GM19463 (cell line): ENCODE measurements at regions not wholly inside any gene's neighbourhood (a gene's known extent, or its start where the extent isn't known, plus 50 kb on each side); places are given as distances from the start of the nearest gene placed in this dataset.

Source experiments
- ATAC-seq: cut with Tn5 transposase; IDR thresholded peaks from one replicate; pipeline ENCODE4 v1.9.1; 2021; ENCODE audit warnings: mild to moderate bottlenecking, moderate library complexity; ENCODE audit not compliant: unreplicated experiment

DNA sequence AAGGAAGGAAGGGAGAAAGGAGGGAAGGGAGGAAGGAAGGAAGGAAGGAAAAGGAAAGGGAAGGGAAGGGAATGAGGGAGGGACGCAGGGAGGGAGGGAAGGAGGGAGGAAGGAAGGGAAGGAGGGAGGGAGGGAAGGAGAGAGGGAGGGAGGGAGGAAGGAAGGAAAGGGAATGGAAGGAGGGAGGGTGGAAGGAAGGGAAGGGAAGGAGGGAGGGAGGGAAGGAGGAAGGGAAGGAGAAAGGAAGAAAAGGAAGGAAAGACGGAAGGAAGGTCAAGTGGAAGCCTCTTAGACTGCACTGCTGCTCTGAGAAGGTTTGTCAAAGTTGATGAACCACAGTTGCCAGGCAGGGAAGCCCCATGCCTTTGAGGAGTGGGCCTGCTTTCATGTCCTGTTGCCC lies 324.3 kb upstream of the ZFP64 start:
- ATAC-seq, result no peak

DNA sequence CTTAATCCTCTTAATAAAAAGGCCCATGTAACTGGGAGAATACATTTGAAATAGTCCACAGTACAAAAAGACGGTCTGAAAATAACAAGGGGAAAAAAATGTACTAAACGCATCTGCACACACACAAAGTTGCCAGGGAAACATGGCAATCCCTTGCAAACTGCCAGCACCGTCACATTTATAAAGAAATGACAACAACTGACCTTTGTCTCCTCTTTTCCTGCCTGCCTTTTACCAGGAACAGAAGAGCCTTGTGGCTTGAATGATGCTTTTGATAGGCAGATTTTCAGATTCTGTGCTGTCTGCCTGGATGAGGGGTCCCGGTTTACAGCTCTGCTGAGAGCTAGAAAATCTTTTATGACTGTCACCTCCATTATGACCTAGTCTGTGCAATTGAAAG lies 308.6 kb upstream of the ZFP64 start:
- no peak for ATAC-seq

- ATAC-seq, result no peak
Measured at GRCh38 chr20:52497731-52498130, 306.2 kb upstream of the ZFP64 start.

GRCh38 chr20:52496191-52496590 lies 304.6 kb upstream of the ZFP64 start:
- no peak for ATAC-seq

- no peak for ATAC-seq
Measured at GRCh38 chr20:52494244-52494643, 302.7 kb upstream of the ZFP64 start.

GRCh38 chr20:52493171-52493721 lies 301.7 kb upstream of the ZFP64 start:
- ATAC-seq, result no peak

GRCh38 chr20:52490711-52491430 lies 299.3 kb upstream of the ZFP64 start:
- ATAC-seq, result no peak

DNA sequence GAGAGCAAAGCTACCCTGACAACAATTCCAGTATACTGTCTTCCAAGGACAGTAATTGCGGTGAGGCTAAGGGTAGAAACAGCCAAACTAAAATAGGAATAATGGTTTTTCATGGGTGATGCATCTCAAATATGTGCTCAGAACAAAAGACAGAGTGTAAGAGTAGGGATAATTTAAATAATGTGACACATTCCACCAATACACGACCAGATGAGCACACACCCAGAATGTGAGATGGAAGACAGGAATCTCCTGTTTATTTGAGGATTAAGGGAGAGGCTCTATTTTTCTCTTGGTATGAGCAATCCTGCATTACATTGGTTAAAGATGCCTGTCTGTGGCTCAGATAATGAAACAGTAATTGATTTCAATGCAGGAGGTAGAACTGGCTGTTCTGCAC lies 292.9 kb upstream of the ZFP64 start:
- ATAC-seq, result no peak

GRCh38 chr20:52483382-52483781 lies 291.8 kb upstream of the ZFP64 start:
- no peak for ATAC-seq

GRCh38 chr20:52482044-52482443 lies 290.5 kb upstream of the ZFP64 start:
- no peak for ATAC-seq

GRCh38 chr20:52481443-52481842 lies 289.9 kb upstream of the ZFP64 start:
- no peak for ATAC-seq

DNA sequence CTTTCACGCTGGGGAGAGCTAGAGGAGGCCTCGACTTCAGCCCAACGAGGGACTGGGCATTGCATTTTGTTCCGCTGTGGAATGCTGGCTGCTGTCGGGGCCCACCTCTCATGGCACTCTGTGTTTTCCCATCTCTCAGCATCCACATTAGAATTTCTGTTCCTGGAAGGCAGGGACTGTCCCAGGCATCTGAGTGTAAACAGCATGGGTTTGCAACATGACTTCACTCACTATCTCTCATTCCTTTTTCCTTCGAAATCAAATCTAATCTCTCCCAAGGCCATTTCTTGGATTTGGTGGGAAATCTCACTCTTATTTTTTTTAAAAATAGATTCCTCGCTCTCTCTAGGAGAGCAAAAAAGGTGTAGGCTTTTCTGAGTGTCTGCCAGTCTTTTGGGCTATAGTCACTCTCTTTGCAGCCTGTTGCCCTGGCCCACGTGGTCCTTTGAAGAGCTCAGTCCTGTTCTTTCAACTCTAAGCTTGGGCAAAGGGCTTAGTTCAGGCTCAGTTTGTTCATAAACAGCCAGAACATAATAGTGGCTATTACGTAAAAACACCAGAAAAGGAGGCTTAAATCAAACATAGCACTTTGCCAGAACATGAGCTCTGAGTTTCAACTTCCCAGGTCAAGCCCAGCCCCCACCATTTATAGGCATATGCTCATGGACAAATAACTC lies 284.6 kb upstream of the ZFP64 start:
- no peak for ATAC-seq

GRCh38 chr20:52473186-52473585 lies 281.6 kb upstream of the ZFP64 start:
- ATAC-seq, result no peak

- ATAC-seq, result no peak
Measured at GRCh38 chr20:52470561-52470960, 279.0 kb upstream of the ZFP64 start.

DNA sequence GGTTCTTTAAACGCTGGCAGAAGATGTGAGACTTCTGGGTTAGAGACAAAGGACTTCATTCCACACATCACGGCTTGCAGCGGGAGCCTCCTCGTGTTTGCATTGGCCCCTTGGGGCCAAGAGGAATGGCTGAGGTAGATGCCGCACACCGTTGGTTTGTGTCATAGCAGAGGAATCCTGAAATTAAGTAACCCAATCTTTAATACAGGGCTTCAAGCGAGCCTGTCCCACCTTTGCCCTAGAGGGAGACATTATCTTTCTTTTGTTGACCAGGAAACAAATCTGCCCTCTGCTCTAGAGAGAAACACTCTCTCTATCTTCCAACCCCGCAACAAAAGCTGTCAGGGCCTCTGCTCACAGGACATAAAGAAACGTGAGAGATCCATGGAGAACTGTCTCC lies 277.5 kb upstream of the ZFP64 start:
- ATAC-seq, result no peak

DNA sequence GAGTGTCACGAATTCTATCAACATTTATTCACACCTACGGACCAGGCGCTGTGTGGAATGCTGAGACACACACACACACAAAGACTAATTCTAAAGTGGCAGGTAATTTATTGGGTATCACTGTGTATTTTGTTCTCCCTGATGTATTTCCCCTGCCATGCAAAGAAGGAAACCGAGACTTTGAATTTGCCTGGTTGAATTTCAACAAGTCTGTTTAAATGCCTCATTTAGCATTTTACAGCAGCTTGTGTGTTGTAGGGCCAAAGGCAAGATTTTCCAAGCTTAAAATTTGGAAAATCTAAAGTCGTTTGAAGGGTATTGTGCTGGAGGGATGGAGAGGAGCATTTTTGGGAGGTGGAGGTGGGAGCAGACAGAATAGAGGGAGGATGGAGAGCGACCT lies 274.4 kb upstream of the ZFP64 start:
- ATAC-seq, result no peak

DNA sequence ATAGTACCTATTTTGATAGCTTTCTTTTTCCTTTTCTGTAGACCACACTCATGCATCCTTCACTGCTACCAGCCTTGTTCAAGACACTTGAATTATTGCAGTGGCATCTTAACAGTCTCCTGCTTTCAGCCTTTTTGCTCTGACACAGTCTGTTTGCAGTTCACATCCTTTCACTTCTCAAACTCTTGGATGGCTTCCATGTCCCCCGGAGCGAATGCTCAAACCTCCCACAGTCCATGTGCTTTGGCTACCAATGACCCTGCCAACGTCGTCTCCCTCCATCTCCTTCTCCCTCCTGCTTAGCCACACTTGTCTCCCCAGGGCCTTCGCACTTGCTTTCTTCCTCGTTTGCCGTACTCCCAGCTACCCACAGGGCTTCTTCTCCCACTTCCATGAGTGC lies 270.0 kb upstream of the ZFP64 start:
- no peak for ATAC-seq

DNA sequence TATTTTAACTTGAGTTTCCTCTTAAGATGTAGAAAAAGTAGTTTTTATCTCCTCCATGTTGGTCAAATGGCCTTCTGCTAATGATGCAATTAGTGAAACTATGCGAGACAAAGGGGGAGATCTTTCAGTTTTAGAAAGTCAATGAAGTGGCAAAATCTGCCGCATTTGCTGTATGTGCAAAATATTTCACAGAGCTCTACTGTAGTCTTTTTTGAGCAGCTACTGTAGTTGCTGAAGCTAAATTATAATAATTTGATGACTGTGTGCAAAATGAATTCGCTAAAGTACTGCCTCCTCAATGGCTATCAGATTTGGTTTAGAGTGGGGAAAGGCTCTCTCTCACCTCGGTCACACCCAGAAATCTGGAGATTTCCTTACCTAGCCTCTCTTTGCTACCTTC lies 267.6 kb upstream of the ZFP64 start:
- ATAC-seq, result no peak

DNA sequence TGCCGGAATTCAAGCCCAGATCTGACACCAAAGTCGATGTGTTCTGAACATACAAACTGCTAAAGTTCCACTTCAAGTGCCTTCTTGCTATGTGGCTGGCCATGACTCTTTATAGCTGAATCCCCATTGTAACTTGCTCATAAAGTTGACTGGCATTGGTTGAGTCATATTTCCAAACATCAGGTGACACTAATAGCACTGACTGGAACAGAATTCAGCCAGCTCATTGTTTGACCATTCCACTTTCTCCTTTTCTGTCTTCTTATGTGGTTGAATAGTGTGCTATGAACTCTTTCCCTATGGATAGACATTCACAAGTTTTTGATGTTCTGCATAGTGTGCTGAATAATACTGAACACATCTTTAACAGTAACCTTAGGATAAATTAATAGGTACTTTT lies 266.2 kb upstream of the ZFP64 start:
- ATAC-seq, result no peak

DNA sequence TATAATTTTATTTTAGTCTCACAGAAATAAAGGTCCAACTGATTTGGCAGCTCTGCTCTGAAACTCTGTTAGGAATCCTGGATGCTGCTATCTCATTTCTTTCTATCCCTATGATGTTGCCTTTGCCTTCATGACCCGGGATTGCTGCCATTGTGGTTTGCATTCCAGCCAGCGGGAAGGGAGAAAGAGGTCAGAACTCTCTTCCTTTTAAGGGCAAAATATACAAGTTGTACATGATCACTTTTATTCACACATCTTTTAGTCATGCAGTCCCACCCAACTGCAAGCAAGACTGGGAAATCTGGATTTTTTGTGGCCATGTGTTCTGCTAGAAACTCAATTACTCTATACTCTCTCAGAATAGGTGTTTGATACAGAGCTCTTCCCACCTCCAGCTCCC lies 263.1 kb upstream of the ZFP64 start:
- ATAC-seq, result no peak

GRCh38 chr20:52448513-52449232 lies 257.1 kb upstream of the ZFP64 start:
- no peak for ATAC-seq

DNA sequence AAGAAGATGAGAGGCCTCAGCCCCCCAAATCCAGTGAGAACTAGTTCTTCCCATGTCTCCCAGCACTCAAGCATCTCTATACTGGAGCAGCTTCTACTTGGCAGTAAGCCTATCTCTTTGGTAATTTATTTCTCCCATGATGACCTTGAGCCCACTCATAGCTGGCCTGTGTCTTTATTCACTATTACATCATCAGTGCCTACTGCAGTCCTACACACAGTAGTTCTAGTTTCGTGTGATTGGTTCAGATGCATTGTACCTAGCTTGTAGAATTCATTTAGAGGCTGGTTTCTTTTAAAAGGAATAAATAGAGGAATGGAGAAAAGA lies 255.6 kb upstream of the ZFP64 start:
- ATAC-seq, result no peak
